Stimulated activated CD8-positive, alpha-beta memory T cell treated with anti-CD3 and anti-CD28 coated beads, Interleukin-4, amount 100 ng/mL, for 4 hours (primary cell): ENCODE measurements at regions not wholly inside any gene's neighbourhood (a gene's known extent, or its start where the extent isn't known, plus 50 kb on each side); places are given as distances from the start of the nearest gene placed in this dataset.
A peak's percentile ranks its signal among the peaks of the same experiment; 100 is the strongest.

Experiments used
- DNase-seq, 2 donors: peaks; one replicate each; pipeline ENCODE4 v3.0.0-alpha.2; 2020; ENCODE audit warnings: low read depth in 2 of 2, low spot score in 1 of 2

DNA sequence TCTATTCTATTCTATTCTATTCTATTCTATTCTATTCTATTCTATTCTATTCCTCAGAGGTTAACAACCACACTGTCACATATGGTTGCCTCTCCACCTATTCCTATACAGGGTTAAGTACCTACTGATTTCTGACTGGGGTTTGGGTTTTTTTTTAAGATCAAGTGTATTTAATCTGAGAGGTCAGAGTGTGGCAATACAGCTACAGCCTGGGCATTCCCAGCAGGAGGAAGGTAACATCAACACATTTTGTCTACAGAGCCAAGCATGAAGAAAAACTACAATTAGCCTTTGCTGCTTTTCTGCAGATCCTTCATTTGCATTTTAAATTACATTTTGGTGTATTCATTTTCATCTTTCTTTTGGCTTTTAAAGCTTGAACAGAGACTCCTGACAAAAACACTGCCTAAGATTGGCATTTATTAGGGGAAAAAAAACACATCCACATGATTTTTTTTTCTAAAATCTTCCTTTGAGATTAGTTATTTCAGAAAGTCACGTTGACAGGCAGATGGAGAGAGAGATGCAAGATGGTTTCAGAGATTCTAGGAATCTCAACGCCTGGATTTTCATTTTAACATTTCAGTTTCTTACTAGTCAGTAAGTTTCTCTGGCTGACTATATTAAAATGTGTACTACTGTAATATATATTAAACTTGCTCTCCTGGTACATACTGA is 255.9 kb upstream of the TET2 start:
- DNase-seq = no peak

DNA sequence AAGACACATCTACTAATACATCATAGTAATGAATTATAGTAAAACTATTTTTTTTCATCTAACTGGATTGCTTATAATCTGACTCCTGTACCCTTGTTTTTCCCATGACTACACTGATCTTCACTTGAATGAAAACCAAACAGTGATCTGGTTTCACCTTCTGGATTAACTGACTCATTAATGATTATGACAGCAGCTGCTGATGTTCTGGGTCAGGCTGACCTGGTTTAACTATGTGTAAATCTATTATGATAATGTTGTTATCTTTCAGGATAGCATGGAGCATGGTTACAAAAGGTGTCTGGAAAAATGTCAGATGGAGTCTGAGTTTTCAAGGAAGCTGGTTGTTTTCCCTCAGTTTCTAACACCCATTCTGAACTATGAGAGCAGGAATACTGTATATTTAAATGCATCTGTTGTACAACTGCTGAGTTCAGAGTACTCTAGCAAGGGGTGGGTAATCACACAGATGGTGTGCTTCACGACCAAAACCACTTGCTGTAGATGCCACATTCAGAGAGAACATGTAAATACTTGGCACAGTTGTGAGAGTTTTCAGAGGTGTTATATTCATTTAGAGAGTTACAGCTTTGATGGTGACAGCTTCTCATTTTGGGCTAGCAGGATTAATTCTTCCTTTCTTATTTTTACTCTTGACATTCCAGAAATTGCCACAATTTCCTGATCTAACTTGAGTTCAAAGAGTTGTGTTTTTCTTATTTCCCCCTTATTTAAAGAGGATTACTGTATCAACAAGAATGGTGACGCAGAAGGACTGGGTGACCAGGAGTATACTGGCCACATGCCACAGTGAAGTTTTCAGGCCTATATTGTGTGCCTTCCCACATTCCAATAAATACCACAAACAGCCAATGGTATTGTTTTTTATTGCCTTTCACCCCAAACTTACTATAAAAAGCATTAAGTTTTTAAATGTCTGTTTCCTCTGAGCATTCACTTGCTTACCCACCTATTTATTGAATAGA is 249.7 kb upstream of the TET2 start:
- DNase-seq = no peak

DNA sequence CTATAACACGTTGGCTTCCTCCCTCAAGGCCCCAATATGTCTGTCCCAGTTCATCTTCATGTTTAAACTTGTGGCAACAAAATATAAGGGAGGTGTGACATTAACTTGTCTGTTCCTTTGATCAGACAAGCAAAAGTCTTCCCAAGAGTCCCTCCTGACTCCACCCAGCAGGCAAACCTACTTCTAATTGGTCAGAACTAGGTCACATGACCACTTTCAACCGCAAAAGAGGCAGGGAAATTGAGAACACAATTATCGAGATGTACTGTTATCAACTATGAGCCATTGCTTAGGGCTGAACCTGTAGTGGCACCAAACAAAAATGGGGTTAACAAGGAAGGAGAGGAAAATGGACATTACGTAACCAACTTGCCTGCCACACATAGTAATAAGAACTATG is 246.8 kb upstream of the TET2 start:
- DNase-seq = no peak

- no peak for DNase-seq
Measured at GRCh38 chr4:104901438-104901837, 245.2 kb upstream of the TET2 start.

GRCh38 chr4:104901961-104902605 is 244.6 kb upstream of the TET2 start:
- DNase-seq = no peak

DNA sequence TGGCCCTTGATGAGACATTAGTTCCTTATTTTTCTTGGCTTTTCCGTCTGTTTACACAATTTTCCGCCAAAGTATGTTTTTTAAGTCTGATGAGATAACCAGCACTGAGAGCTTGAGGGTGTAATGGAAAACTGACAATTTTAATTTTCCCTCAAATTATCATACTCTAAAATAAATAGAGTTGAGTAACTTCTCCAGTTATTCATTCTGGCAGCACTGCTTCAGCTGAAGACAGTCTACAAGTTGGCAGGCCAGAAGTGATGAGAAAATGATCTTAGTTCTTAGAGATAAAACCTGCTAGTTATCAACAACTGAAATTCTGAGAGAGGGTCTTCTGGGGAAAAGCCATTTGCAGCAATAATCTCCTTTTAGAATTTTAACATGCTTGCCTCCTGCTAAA is 241.6 kb upstream of the TET2 start:
- no peak for DNase-seq

DNA sequence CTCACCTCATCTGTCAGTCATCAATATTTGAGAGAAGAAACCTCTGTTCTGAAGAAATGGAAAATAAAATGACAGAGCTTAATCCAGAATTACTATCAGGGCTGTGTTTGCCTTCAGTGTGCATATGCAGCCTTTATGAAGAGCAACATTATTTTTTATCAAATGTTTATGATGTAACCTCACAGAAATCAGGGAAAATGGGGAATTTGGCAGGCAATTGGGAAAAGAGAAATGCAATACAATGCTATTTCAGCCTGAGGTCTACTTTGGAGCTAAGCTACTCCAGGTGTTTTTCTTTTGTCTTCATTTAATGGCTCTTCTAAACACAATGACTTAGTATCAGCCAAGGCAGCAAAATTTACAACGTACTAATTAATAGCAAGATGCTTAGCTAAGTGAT is 241.1 kb upstream of the TET2 start:
- no peak for DNase-seq

GRCh38 chr4:104906276-104906675 is 240.4 kb upstream of the TET2 start:
- DNase-seq = no peak

GRCh38 chr4:104907074-104907649 is 239.5 kb upstream of the TET2 start:
- no peak for DNase-seq

DNA sequence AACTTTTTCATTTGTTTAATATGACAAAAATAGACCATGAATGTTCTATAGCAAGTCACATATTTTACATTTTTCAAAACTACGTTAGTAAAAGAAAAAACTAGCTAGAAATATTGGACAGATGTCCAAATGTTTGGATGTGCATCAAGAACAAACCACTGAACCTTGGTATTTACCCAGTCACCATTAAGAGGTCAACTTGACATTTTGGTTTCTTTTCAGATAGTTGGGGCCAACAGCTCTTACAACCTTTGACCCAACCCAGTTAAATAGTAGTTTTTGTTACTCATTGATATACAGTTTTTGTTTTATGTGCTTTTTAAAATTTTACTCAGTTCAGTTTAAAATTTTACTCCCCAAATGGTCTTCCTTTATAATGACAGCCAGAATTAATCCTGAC is 238.7 kb upstream of the TET2 start:
- no peak for DNase-seq

DNA sequence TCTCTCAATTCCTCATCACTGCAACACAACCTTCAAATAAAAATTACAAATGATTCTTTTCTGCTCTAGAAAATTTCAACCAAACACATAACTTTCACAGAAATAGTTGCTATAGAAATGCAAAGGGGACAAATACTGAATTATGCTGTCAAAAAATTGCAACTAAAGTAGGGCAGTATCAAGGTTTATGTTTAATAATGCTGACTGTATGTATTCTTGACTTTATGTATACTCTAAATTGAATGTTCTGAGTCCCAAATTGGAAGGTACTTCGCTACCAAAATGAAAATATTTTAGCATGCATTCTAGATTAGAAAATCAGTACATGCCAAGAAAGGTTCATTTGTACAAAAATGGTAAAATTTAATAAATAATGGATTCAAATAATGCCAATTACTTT is 237.3 kb upstream of the TET2 start:
- DNase-seq = no peak

DNA sequence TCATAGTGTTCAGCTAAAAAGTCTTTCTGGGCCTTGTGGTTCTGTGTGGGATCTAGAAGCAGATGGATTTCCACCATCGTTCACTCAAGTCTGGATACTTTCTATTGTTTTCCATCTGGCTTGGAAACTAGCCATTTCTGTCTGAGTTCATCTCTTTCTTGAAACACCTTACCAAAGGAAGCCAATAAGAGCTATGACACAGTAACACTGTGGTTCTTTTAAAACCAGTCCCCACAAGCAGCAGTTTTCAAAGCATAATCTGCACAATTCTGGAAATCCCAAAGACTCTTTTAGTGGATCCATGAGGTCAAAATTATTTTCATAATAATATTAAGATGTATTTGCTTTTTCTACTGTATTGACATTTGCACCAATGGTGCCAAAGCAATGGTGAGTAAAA is 234.2 kb upstream of the TET2 start:
- no peak for DNase-seq

- no peak for DNase-seq
Measured at GRCh38 chr4:104915373-104915772, 231.3 kb upstream of the TET2 start.

- DNase-seq = no peak
Measured at GRCh38 chr4:104915864-104916263, 230.8 kb upstream of the TET2 start.

- DNase-seq = no peak
Measured at GRCh38 chr4:104919406-104919805, 227.3 kb upstream of the TET2 start.

GRCh38 chr4:104930298-104930697 is 216.4 kb upstream of the TET2 start:
- no peak for DNase-seq

DNA sequence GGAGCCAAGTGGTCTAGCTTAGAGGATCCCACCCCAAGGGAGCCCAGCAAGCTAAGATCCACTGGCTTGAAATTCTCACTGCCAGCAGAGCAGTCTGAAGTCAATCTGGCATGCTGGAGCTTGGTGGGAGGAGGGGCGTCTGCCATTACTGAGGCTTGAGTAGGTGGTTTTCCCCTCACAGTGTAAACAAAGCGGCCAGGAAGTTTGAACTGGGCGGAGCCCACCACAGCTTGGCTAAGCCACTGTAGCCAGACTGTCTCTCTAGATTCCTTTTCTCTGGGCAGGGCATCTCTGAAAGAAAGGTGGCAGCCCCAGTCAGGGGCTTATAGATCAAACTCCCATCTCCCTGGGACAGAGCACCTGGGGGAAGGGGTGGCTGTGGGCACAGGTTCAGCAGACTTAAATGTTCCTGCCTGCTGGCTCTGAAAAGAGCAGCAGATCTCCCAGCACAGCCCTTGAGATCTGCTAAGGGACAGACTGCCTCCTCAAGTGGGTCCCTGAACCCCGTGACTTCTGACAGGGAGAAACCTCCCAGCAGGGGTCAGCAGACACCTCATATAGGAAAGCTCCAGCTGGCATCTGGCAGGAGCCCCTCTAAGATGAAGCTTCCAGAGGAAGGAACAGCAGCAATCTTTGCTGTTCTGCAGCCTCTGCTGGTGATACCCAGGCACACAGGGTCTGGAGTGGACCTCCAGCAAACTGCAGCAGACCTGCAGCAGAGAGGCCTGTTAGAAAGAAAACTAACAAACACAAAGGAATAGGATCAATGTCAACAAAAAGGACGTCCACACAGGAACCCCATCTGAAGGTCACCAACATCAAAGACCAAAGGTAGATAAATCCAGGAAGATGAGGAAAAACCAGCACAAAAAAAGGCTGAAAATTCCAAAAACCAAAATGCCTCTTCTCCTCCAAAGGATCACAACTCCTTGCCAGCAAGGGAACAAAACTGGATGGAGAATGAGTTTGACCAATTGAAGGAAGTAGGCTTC is 215.6 kb upstream of the TET2 start:
- peak; percentile 6 to 21 for DNase-seq

- DNase-seq = peak in 1 of 2 donors; percentile 8
Measured at GRCh38 chr4:104938624-104939023, 208.1 kb upstream of the TET2 start.

DNA sequence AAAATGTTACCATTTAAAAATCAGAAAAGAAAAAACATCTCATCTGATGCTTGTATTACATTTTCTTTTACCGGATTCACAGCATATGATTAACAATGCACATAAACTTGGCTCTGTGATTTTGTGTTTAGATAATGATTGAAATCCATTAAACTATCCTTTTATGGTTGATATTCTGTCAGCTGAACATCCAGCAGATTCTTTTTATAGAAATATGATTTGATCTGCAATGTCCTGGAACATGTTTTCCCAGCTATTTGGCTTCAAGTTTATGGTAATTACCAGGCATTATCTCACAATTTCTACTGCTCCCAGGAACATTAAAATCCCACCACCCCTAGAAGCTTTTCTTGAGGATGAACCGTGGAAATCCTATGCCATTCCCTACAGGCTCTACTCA is 205.7 kb upstream of the TET2 start:
- DNase-seq = no peak

DNA sequence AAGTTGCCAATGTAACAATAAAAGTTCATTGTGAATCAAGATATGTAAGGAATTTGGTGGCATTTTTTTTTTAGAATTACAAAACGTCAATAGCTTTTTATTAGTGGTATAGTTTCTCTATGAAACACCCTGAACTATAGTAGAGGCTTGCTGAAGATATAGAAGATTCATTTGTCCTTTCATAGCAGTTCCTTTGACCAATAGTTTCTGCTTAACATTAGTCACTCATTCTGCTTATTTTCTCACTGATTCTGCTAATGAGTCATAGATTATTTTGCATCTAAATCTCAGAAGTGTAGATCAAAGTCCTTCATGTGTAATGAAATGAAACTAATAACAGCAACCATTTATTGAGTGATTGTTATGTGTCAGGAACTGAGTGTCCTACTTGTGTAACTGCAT is 205.0 kb upstream of the TET2 start:
- DNase-seq = no peak
